ENCODE measurements at regions not wholly inside any gene's neighbourhood (a gene's known extent, or its start where the extent isn't known, plus 50 kb on each side); places are given as distances from the start of the nearest gene placed in this dataset.

DNA sequence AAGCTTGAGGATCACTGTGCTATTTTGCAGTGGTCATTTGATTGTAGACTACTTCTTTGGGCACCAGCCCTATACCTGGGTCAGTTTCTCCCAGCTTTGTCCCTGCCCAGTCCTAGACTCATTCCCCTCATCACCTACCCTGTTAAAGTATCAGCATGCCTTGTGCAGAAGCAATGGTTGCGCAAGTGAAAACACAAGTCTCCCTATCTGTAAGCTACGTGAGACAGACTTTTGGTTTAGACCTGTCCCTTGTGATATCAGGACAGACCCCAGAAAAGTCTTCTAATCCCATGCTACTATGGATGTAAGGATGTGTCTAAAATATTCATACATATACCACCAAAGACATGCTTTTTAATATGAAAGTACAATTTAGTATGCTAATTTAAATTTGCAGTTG lies 88.8 kb upstream of the ATP2B1 start:
- TF ChIP-seq GATA2 (IDR thresholded peaks at IDR 0.05; ENCODE audit: low read depth, low read length) = no peak
- no peak for TF ChIP-seq GATA3 (IDR thresholded peaks at IDR 0.05; ENCODE audit: low read depth, low read length)

All from SH-SY5Y (cell line).